ENCODE measurements at regions not wholly inside any gene's neighbourhood (a gene's known extent, or its start where the extent isn't known, plus 50 kb on each side); places are given as distances from the start of the nearest gene placed in this dataset.

DNA sequence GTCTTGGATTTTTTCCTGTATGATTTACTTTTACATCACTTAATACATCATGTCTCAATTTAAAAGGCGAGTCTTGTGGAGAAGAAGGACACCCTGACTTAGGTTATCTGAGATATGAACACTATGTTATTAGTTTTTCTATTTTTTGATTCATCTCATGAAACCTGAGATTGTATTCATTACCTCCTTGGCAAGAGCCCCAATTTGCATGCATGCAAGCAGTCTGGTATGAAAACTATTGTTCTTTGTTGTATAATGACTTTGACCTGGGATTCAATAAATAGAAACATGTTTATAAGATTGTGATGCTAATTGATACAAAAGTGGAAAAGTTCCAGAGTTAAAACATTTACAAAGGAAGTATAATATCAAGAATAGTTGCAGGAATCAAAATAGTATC is 576.1 kb downstream of the NOVA1 start:
- H3K27me3 ChIP-seq (replicated peaks in 1 of 7) = no peaks in the 10 kb centered on the region
- WGBS, 5 donors = 63 to 82% (median 80%) methylated on average over 1 of the region's 1 CpG
- H3K9me3 ChIP-seq = no peaks in the 10 kb centered on the region
- H3K4me3 ChIP-seq = no peak overlapping the region
- no peaks in the 10 kb centered on the region for H3K4me1 ChIP-seq
- no peak for DNase-seq
- intact Hi-C loops (cut with DNase I; ENCODE audit: low total_unique reads) = no loop called here
- TF ChIP-seq POLR2A (IDR thresholded peaks at IDR 0.05) = no peak
- TF ChIP-seq POLR2AphosphoS5 (IDR thresholded peaks at IDR 0.05) = no peak
- TF ChIP-seq, protein P1, sequence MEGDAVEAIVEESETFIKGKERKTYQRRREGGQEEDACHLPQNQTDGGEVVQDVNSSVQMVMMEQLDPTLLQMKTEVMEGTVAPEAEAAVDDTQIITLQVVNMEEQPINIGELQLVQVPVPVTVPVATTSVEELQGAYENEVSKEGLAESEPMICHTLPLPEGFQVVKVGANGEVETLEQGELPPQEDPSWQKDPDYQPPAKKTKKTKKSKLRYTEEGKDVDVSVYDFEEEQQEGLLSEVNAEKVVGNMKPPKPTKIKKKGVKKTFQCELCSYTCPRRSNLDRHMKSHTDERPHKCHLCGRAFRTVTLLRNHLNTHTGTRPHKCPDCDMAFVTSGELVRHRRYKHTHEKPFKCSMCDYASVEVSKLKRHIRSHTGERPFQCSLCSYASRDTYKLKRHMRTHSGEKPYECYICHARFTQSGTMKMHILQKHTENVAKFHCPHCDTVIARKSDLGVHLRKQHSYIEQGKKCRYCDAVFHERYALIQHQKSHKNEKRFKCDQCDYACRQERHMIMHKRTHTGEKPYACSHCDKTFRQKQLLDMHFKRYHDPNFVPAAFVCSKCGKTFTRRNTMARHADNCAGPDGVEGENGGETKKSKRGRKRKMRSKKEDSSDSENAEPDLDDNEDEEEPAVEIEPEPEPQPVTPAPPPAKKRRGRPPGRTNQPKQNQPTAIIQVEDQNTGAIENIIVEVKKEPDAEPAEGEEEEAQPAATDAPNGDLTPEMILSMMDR (IDR thresholded peaks at IDR 0.05 in 8 of 11, conservative IDR thresholded peaks at IDR 0.05 in 3 of 11) = no peak
- no peak overlapping the region for H3K27ac ChIP-seq
- H3K36me3 ChIP-seq = no peaks in the 10 kb centered on the region

DNA sequence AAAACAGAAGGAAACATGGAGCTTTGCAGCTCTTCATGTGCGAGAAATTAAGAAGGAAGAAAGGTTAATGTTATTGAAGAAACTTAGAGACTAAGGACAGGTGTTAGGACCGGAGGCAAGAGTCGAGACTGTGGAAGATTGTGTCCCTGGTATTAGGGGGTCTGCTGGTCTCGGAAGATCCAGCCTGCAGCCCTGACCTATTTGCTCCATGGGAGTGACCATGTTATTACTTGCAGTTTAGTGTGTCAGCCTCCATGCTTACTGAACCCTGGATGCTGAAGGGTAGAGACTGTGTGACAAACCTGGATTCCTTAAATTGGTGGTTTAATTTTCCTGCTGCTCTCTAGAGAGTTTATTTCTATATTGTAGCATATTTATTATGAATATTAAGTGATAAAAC is 580.6 kb downstream of the NOVA1 start:
- TF ChIP-seq POLR2AphosphoS5 (IDR thresholded peaks at IDR 0.05) (no peak), POLR2A (IDR thresholded peaks at IDR 0.05) (no peak)
- TF ChIP-seq, protein P1 (IDR thresholded peaks at IDR 0.05 in 8 of 11, conservative IDR thresholded peaks at IDR 0.05 in 3 of 11) = no peak
- H3K4me1 ChIP-seq = no peaks in the 10 kb centered on the region
- H3K4me3 ChIP-seq = no peak overlapping the region
- no peaks in the 10 kb centered on the region for H3K27me3 ChIP-seq (replicated peaks in 1 of 7)
- no peak overlapping the region for H3K27ac ChIP-seq
- no peaks in the 10 kb centered on the region for H3K36me3 ChIP-seq
- peaks cover 0 to 6% (median 0%) of the 10 kb centered on the region in 8 donors for H3K9me3 ChIP-seq
- intact Hi-C loops (cut with DNase I; ENCODE audit: low total_unique reads) = no loop called here
- WGBS, 5 donors = 78 to 94% (median 84%) methylated on average over 4 of the region's 4 CpGs
- DNase-seq = no peak

DNA sequence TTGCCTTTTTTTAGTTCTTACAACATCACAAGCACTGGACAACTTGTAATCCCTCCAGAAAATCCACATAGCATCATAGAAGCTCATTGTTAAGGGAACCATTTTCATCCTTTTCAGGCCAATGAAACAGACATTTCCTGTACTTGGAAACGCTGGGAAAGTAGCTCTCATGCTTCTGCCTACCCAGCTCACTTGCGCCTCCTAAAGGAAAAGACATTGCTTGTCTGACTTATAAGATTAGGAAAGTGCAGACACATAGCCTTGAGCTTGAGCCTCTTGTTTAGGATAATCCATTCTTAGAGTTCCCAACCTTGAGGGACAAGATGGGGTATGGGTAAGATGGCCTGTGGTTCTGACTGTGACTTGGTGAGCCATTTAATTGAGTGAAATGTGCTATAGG is 589.5 kb downstream of the NOVA1 start:
- H3K27ac ChIP-seq = no peak overlapping the region
- no peak overlapping the region for H3K4me3 ChIP-seq
- intact Hi-C loops (cut with DNase I; ENCODE audit: low total_unique reads) = no loop called here
- no peak for DNase-seq
- H3K4me1 ChIP-seq = no peaks in the 10 kb centered on the region
- no peaks in the 10 kb centered on the region for H3K36me3 ChIP-seq
- 45 to 59% (median 47%) methylated on average over 2 of the region's 2 CpGs for WGBS, 5 donors
- no peaks in the 10 kb centered on the region for H3K27me3 ChIP-seq (replicated peaks in 1 of 7)
- peaks cover 0 to 23% (median 13%) of the 10 kb centered on the region in 8 donors for H3K9me3 ChIP-seq
- TF ChIP-seq POLR2AphosphoS5 (IDR thresholded peaks at IDR 0.05) (no peak), POLR2A (IDR thresholded peaks at IDR 0.05) (no peak)
- TF ChIP-seq, protein P1 (IDR thresholded peaks at IDR 0.05 in 8 of 11, conservative IDR thresholded peaks at IDR 0.05 in 3 of 11) = no peak

DNA sequence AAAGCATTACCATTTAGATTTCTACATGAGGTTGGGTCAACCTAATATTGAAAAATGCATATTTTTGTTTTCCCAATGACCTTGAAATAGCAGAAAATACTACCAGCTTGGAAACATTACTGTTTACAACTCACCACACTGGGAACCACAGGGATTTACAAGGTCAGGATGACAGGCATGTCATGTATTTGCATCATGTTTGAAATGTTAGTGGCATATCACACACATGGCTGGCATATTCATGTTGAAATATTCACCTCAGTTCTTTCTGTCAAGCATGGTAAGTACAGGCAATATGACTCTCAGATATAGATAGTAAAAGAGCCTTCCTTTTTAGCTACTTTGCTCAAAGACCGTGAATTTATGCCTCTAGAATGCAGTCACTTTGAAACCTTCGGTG is 593.5 kb downstream of the NOVA1 start:
- Histone ChIP-seq H3K27me3 (replicated peaks in 1 of 7) (no peaks in the 10 kb centered on the region), H3K36me3 (no peaks in the 10 kb centered on the region), H3K4me1 (no peaks in the 10 kb centered on the region), H3K9me3 (peaks cover 0 to 9% (median 2%) of the 10 kb centered on the region in 8 donors), H3K27ac (no peak overlapping the region), H3K4me3 (no peak overlapping the region)
- intact Hi-C loops (cut with DNase I; ENCODE audit: low total_unique reads) = no loop called here
- no peak for DNase-seq
- WGBS, 5 donors = 80 to 90% (median 82%) methylated on average over 2 of the region's 2 CpGs
- TF ChIP-seq, protein P1 (IDR thresholded peaks at IDR 0.05 in 8 of 11, conservative IDR thresholded peaks at IDR 0.05 in 3 of 11) = no peak
